OCI-M2 (cell line): ENCODE measurements at regions not wholly inside any gene's neighbourhood (a gene's known extent, or its start where the extent isn't known, plus 50 kb on each side); places are given as distances from the start of the nearest gene placed in this dataset.

Experiments used
- DNase-seq: peaks from one replicate; lab custom pipeline; 2025; ENCODE audit not compliant: unreplicated experiment; lab: John Stamatoyannopoulos, UW

GRCh38 chr6:134533991-134534390, 216.1 kb upstream of the SGK1 start:
- no peak for DNase-seq

GRCh38 chr6:134532694-134533624, 215.0 kb upstream of the SGK1 start:
- no peak for DNase-seq

- no peak for DNase-seq
These were observed 213.7 kb upstream of the SGK1 start for GRCh38 chr6:134531611-134532010.

GRCh38 chr6:134531188-134531551, 213.3 kb upstream of the SGK1 start:
- DNase-seq, result no peak

- no peak for DNase-seq
These were observed 212.0 kb upstream of the SGK1 start for GRCh38 chr6:134529921-134530320.

GRCh38 chr6:134529305-134529704, 211.4 kb upstream of the SGK1 start:
- no peak for DNase-seq

GRCh38 chr6:134527108-134527787, 209.3 kb upstream of the SGK1 start:
- no peak for DNase-seq

- DNase-seq, result no peak
These were observed 207.4 kb upstream of the SGK1 start for GRCh38 chr6:134525190-134525868.

GRCh38 chr6:134523903-134524650, 206.2 kb upstream of the SGK1 start:
- DNase-seq, result no peak

- no peak for DNase-seq
These were observed 205.1 kb upstream of the SGK1 start for GRCh38 chr6:134523051-134523450.

- no peak for DNase-seq
These were observed 203.2 kb upstream of the SGK1 start for GRCh38 chr6:134521116-134521501.

GRCh38 chr6:134520181-134521115, 202.5 kb upstream of the SGK1 start:
- DNase-seq, result no peak

- no peak for DNase-seq
These were observed 201.6 kb upstream of the SGK1 start for GRCh38 chr6:134519465-134519864.

GRCh38 chr6:134517868-134518267, 200.0 kb upstream of the SGK1 start:
- no peak for DNase-seq

GRCh38 chr6:134517145-134517658, 199.3 kb upstream of the SGK1 start:
- no peak for DNase-seq

GRCh38 chr6:134516582-134516981, 198.7 kb upstream of the SGK1 start:
- no peak for DNase-seq

- no peak for DNase-seq
These were observed 198.1 kb upstream of the SGK1 start for GRCh38 chr6:134515986-134516385.

GRCh38 chr6:134512981-134513391, 195.1 kb upstream of the SGK1 start:
- DNase-seq, result no peak

GRCh38 chr6:134511984-134512683, 194.2 kb upstream of the SGK1 start:
- no peak for DNase-seq
